ENCODE measurements at regions not wholly inside any gene's neighbourhood (a gene's known extent, or its start where the extent isn't known, plus 50 kb on each side); places are given as distances from the start of the nearest gene placed in this dataset.

GRCh38 chr6:754202-754601, 61.3 kb upstream of the EXOC2 start:
- H3K36me3 ChIP-seq (ENCODE audit: control insufficient read depth in 2 of 2, insufficient read depth in 1 of 2, low read length in 2 of 2): no peaks in the 10 kb centered on the region
- ChIA-PET CTCF (interaction anchor here (1.0 kb wide), 1 partner anchor 34 kb away, joined by 4 read pairs; no protein-coding TSS in a partner anchor), POLR2A (no interaction called here)
- no peaks in the 10 kb centered on the region for H3K9me3 ChIP-seq (ENCODE audit: control insufficient read depth, insufficient read depth, low read depth, low read length)
- no peak overlapping the region for H3K4me3 ChIP-seq (ENCODE audit: low read depth, low read length)
- H3K4me1 ChIP-seq (ENCODE audit: control insufficient read depth, insufficient read depth, low read length): no peaks in the 10 kb centered on the region
- H3K27ac ChIP-seq (ENCODE audit: extremely low read depth, low read depth, low read length): no peak overlapping the region
- no peak for TF ChIP-seq ZSCAN16 (tag by site-specific recombination; IDR thresholded peaks at IDR 0.05)
- no peak for TF ChIP-seq ZNF707 (tag by site-specific recombination; IDR thresholded peaks at IDR 0.05)
- no peak for TF ChIP-seq ZNF76 (tag by site-specific recombination; IDR thresholded peaks at IDR 0.05; ENCODE audit: borderline replicate concordance, low read depth)
- no peak for TF ChIP-seq ZNF658 (tag by site-specific recombination; IDR thresholded peaks at IDR 0.05)
- TF ChIP-seq ZNF26 (tag by site-specific recombination; IDR thresholded peaks at IDR 0.05): no peak
- TF ChIP-seq HOXD13 (CRISPR knock-in tag; IDR thresholded peaks at IDR 0.05; ENCODE audit: borderline replicate concordance): no peak
- TF ChIP-seq YY2 (tag by site-specific recombination; IDR thresholded peaks at IDR 0.05): no peak
- TF ChIP-seq ZNF350 (tag by site-specific recombination; IDR thresholded peaks at IDR 0.05): no peak
- no peak for TF ChIP-seq ZNF133 (tag by site-specific recombination; IDR thresholded peaks at IDR 0.05)
- no peak for TF ChIP-seq ZBTB48 (tag by site-specific recombination; IDR thresholded peaks at IDR 0.05)
- no peak for TF ChIP-seq ZNF341 (tag by site-specific recombination; IDR thresholded peaks at IDR 0.05; ENCODE audit: low read depth)
- no peak for TF ChIP-seq ZBTB17 (tag by site-specific recombination; IDR thresholded peaks at IDR 0.05)
- TF ChIP-seq ZNF362 (tag by site-specific recombination; IDR thresholded peaks at IDR 0.05): no peak
- TF ChIP-seq SP7 (tag by site-specific recombination; IDR thresholded peaks at IDR 0.05): no peak
- no peak for TF ChIP-seq ZNF449 (tag by site-specific recombination; IDR thresholded peaks at IDR 0.05)
- no peak for TF ChIP-seq BCL11B (tag by site-specific recombination; IDR thresholded peaks at IDR 0.05; ENCODE audit: low read depth)
- no peak for TF ChIP-seq ZNF701 (tag by site-specific recombination; IDR thresholded peaks at IDR 0.05)
- TF ChIP-seq GLI4 (tag by site-specific recombination; IDR thresholded peaks at IDR 0.05): no peak
- TF ChIP-seq ZNF596 (tag by site-specific recombination; IDR thresholded peaks at IDR 0.05): no peak

GRCh38 chr6:753486-753885, 60.5 kb upstream of the EXOC2 start:
- ChIA-PET POLR2A (no interaction called here), CTCF (interaction anchor here (1.0 kb wide), 1 partner anchor 33 kb away, joined by 4 read pairs; no protein-coding TSS in a partner anchor)
- Histone ChIP-seq H3K36me3 (ENCODE audit: control insufficient read depth in 2 of 2, insufficient read depth in 1 of 2, low read length in 2 of 2) (no peaks in the 10 kb centered on the region), H3K9me3 (ENCODE audit: control insufficient read depth, insufficient read depth, low read depth, low read length) (no peaks in the 10 kb centered on the region), H3K4me3 (ENCODE audit: low read depth, low read length) (no peak overlapping the region), H3K27ac (ENCODE audit: extremely low read depth, low read depth, low read length) (no peak overlapping the region), H3K4me1 (ENCODE audit: control insufficient read depth, insufficient read depth, low read length) (no peaks in the 10 kb centered on the region)
- no peak for TF ChIP-seq ZNF645 (tag by site-specific recombination; IDR thresholded peaks at IDR 0.05)
- TF ChIP-seq PATZ1 (tag by site-specific recombination; IDR thresholded peaks at IDR 0.05): no peak
- TF ChIP-seq ZNF423 (tag by site-specific recombination; IDR thresholded peaks at IDR 0.05): no peak
- no peak for TF ChIP-seq ZXDB (tag by site-specific recombination; IDR thresholded peaks at IDR 0.05)
- no peak for TF ChIP-seq ZNF169 (tag by site-specific recombination; IDR thresholded peaks at IDR 0.05)
- TF ChIP-seq ZNF664 (tag by site-specific recombination; IDR thresholded peaks at IDR 0.05): no peak
- TF ChIP-seq KLF9 (tag by site-specific recombination; IDR thresholded peaks at IDR 0.05; ENCODE audit: low read depth): no peak
- no peak for TF ChIP-seq ZNF830 (tag by site-specific recombination; IDR thresholded peaks at IDR 0.05; ENCODE audit: low read depth)
- TF ChIP-seq ZBTB20 (tag by site-specific recombination; IDR thresholded peaks at IDR 0.05): no peak
- TF ChIP-seq ZNF692 (tag by site-specific recombination; IDR thresholded peaks at IDR 0.05): no peak
